Upper lobe of left lung (tissue), 6 donors: ENCODE measurements at regions not wholly inside any gene's neighbourhood (a gene's known extent, or its start where the extent isn't known, plus 50 kb on each side); places are given as distances from the start of the nearest gene placed in this dataset.
"Not testable (repeated sequence)": the region's sequence is repeated elsewhere in the genome, so short reads cannot be mapped to it uniquely, and the experiment has no call there.

Experiments
- ATAC-seq, 2 donors: fragments of 200-7000 bp; cut with Tn5 transposase; one replicate each; pipeline ENCODE4 v1.9.1; 2022; ENCODE audit warnings: mild to moderate bottlenecking in 2 of 2, moderate library complexity in 2 of 2; ENCODE audit not compliant: low FRiP score in 2 of 2
- DNase-seq, 2 donors: peaks; one replicate each; pipeline ENCODE4 v3.0.0-alpha.2; 2019 to 2020
- H3K27ac ChIP-seq, 4 donors: fragments of 200-600 bp; sonication (generic); one replicate each; pipeline ENCODE4 v1.5.1; 2016 to 2019
- H3K27me3 ChIP-seq, 4 donors: fragments of 200-600 bp; sonication (generic); one replicate each; pipeline ENCODE4 v1.5.1; 2017 to 2019
- H3K36me3 ChIP-seq, 4 donors: fragments of 200-600 bp; sonication (generic); one replicate each; pipeline ENCODE4 v1.5.1; 2016 to 2019
- H3K4me1 ChIP-seq, 4 donors: fragments of 200-600 bp; sonication (generic); one replicate each; pipeline ENCODE4 v1.5.1; 2018 to 2019
- H3K4me3 ChIP-seq, 4 donors: fragments of 200-600 bp; sonication (generic); one replicate each; pipeline ENCODE4 v1.5.1; 2017 to 2019; ENCODE audit warnings: mild to moderate bottlenecking in 2 of 4, moderate library complexity in 1 of 4
- H3K9me3 ChIP-seq, 4 donors: fragments of 200-600 bp; sonication (generic); one replicate each; pipeline ENCODE4 v1.5.1; 2018 to 2019
- CTCF ChIP-seq, 6 experiments: fragments of 450-650 bp in 4 of 6; fragments of 200-600 bp in 2 of 6; sonication (generic) in 2 of 6; IDR thresholded peaks; one replicate each; pipeline ENCODE4 v1.5.1; 2016 to 2019; ENCODE audit warnings: antibody characterized with exemption in 6 of 6
- EP300 ChIP-seq, 4 donors: sonication (generic); formaldehyde crosslinking; IDR thresholded peaks; one replicate each; pipeline ENCODE4 v1.5.1; 2017; ENCODE audit warnings: antibody characterized with exemption in 4 of 4, control low read depth in 2 of 4
- POLR2A ChIP-seq, 4 donors: fragments of 450-650 bp; IDR thresholded peaks; one replicate each; pipeline ENCODE4 v1.5.1; 2016 to 2017; ENCODE audit warnings: antibody characterized with exemption in 4 of 4, mild to moderate bottlenecking in 2 of 4
- POLR2AphosphoS5 ChIP-seq, 2 donors: sonication (generic); formaldehyde crosslinking; IDR thresholded peaks; one replicate each; pipeline ENCODE4 v1.5.1; 2017; ENCODE audit warnings: antibody characterized with exemption in 2 of 2
- WGBS, 2 donors: methylation state at CpG; one replicate each; pipeline ENCODE4 v1.1.5; 2017 to 2018; 5-methylcytosine and 5-hydroxymethylcytosine counted together
- donor health status: DM: no; HTN: no; CAD: no; lungs with moderate emphysema.
- donor health status: DM: no; HTN: yes; CAD: no; lungs with severe emphysema.

GRCh38 chr2:220374282-220374681 lies 746.9 kb downstream of the SLC4A3 start:
- H3K4me1 ChIP-seq: no peaks in the 10 kb centered on the region
- ATAC-seq (no peak), DNase-seq (no peak)
- no peak overlapping the region for H3K27ac ChIP-seq
- no peak overlapping the region for H3K4me3 ChIP-seq
- no peaks in the 10 kb centered on the region for H3K36me3 ChIP-seq
- TF ChIP-seq CTCF (IDR thresholded peaks at IDR 0.05) (no peak), EP300 (IDR thresholded peaks at IDR 0.05) (no peak), POLR2AphosphoS5 (IDR thresholded peaks at IDR 0.05) (no peak), POLR2A (IDR thresholded peaks at IDR 0.05) (no peak)
- 56 to 61% methylated on average over 2 of the region's 2 CpGs for WGBS, 2 donors
- no peaks in the 10 kb centered on the region for H3K9me3 ChIP-seq
- H3K27me3 ChIP-seq: no peaks in the 10 kb centered on the region

GRCh38 chr2:220377482-220378155 lies 750.2 kb downstream of the SLC4A3 start:
- DNase-seq (no peak), ATAC-seq (no peak)
- Histone ChIP-seq H3K9me3 (peaks cover 0 to 2% (median 0%) of the 10 kb centered on the region in 4 donors), H3K4me3 (no peak overlapping the region), H3K27me3 (no peaks in the 10 kb centered on the region), H3K27ac (no peak overlapping the region), H3K36me3 (no peaks in the 10 kb centered on the region), H3K4me1 (no peaks in the 10 kb centered on the region)
- TF ChIP-seq CTCF (IDR thresholded peaks at IDR 0.05) (no peak), POLR2A (IDR thresholded peaks at IDR 0.05) (no peak), EP300 (IDR thresholded peaks at IDR 0.05) (no peak)
- 58 to 71% methylated on average over 2 of the region's 2 CpGs for WGBS, 2 donors

GRCh38 chr2:220387758-220388157 lies 760.3 kb downstream of the SLC4A3 start:
- not testable (repeated sequence) for H3K27me3 ChIP-seq, H3K27ac ChIP-seq, H3K9me3 ChIP-seq, H3K4me3 ChIP-seq, H3K4me1 ChIP-seq, H3K36me3 ChIP-seq, DNase-seq, ATAC-seq
- 92 to 95% methylated on average over 2 to 8 of the region's 8 CpGs for WGBS, 2 donors

- ATAC-seq (no peak), DNase-seq (no peak)
- Histone ChIP-seq H3K36me3 (no peaks in the 10 kb centered on the region), H3K27ac (no peak overlapping the region), H3K9me3 (no peaks in the 10 kb centered on the region), H3K4me3 (no peak overlapping the region), H3K27me3 (no peaks in the 10 kb centered on the region), H3K4me1 (no peaks in the 10 kb centered on the region)
- 84 to 87% methylated on average over 2 of the region's 2 CpGs for WGBS, 2 donors
- TF ChIP-seq POLR2AphosphoS5 (IDR thresholded peaks at IDR 0.05) (no peak), EP300 (IDR thresholded peaks at IDR 0.05) (no peak), POLR2A (IDR thresholded peaks at IDR 0.05) (no peak), CTCF (IDR thresholded peaks at IDR 0.05) (no peak)
These were observed 766.3 kb downstream of the SLC4A3 start for GRCh38 chr2:220393711-220394110.

GRCh38 chr2:220394433-220394832 lies 767.0 kb downstream of the SLC4A3 start:
- no peak for ATAC-seq
- no peak for TF ChIP-seq EP300 (IDR thresholded peaks at IDR 0.05)
- TF ChIP-seq POLR2AphosphoS5 (IDR thresholded peaks at IDR 0.05): no peak
- no peak for TF ChIP-seq CTCF (IDR thresholded peaks at IDR 0.05)
- no peak for TF ChIP-seq POLR2A (IDR thresholded peaks at IDR 0.05)
- Histone ChIP-seq H3K36me3 (no peaks in the 10 kb centered on the region), H3K4me3 (no peak overlapping the region), H3K9me3 (no peaks in the 10 kb centered on the region), H3K27me3 (no peaks in the 10 kb centered on the region), H3K27ac (no peak overlapping the region), H3K4me1 (no peaks in the 10 kb centered on the region)
- no peak for DNase-seq
